Vagina (tissue), 2 donors: ENCODE measurements at regions not wholly inside any gene's neighbourhood (a gene's known extent, or its start where the extent isn't known, plus 50 kb on each side); places are given as distances from the start of the nearest gene placed in this dataset.

Experiments
- DNase-seq, 2 donors: peaks; one replicate each; pipeline ENCODE4 v3.0.0-alpha.2; 2017; ENCODE audit errors: extremely low spot score in 2 of 2
- H3K27ac ChIP-seq: fragments of 200-600 bp; sonication (generic); one replicate; pipeline ENCODE4 v1.5.1; 2019
- H3K27me3 ChIP-seq: fragments of 200-600 bp; sonication (generic); one replicate; pipeline ENCODE4 v1.5.1; 2019
- H3K36me3 ChIP-seq, 2 donors: fragments of 200-600 bp; sonication (generic); one replicate each; pipeline ENCODE4 v1.5.1; 2017 to 2019
- H3K4me1 ChIP-seq: fragments of 200-600 bp; sonication (generic); one replicate; pipeline ENCODE4 v1.5.1; 2019
- H3K4me3 ChIP-seq, 2 donors: fragments of 200-600 bp; sonication (generic); 1 replicate in 1 of 2; 2 replicates in 1 of 2; pipeline ENCODE4 v1.5.1; 2016 to 2019
- H3K9me3 ChIP-seq: fragments of 200-600 bp; sonication (generic); one replicate; pipeline ENCODE4 v1.5.1; 2019
- CTCF ChIP-seq, 3 experiments: fragments of 450-650 bp in 2 of 3; fragments of 200-600 bp in 1 of 3; sonication (generic) in 1 of 3; IDR thresholded peaks; one replicate each; pipeline ENCODE4 v1.5.1; 2017 to 2019; ENCODE audit warnings: antibody characterized with exemption in 3 of 3, mild to moderate bottlenecking in 2 of 3, moderate library complexity in 2 of 3
- POLR2A ChIP-seq, 2 donors: fragments of 450-650 bp; IDR thresholded peaks; one replicate each; pipeline ENCODE4 v1.6.1; 2017; ENCODE audit warnings: antibody characterized with exemption in 2 of 2, mild to moderate bottlenecking in 2 of 2, moderate library complexity in 2 of 2
- POLR2AphosphoS5 ChIP-seq, 2 donors: sonication (generic); formaldehyde crosslinking; IDR thresholded peaks; one replicate each; pipeline ENCODE4 v1.9.0; 2017; ENCODE audit warnings: antibody characterized with exemption in 2 of 2, mild to moderate bottlenecking in 2 of 2, low read depth in 1 of 2; ENCODE audit not compliant: insufficient read depth in 1 of 2
- intact Hi-C: fragments of 100-400 bp; cut with DNase I; formaldehyde crosslinking; loops from one replicate; pipeline ENCODE4 v1.15.1; 2023

GRCh38 chr1:30316056-30316455 lies 407.3 kb downstream of the MATN1 start:
- Histone ChIP-seq H3K27ac (no peak overlapping the region), H3K36me3 (no peaks in the 10 kb centered on the region), H3K9me3 (no peaks in the 10 kb centered on the region), H3K4me3 (no peak overlapping the region), H3K27me3 (no peaks in the 10 kb centered on the region), H3K4me1 (peaks cover 8% of the 10 kb centered on the region)
- DNase-seq = peak in 1 of 2 donors; percentile 40
- intact Hi-C loops = no loop called here
- no peak for TF ChIP-seq POLR2AphosphoS5 (IDR thresholded peaks at IDR 0.05; ENCODE audit: insufficient read depth in 1 of 2, low read depth in 1 of 2)
- TF ChIP-seq POLR2A (IDR thresholded peaks at IDR 0.05) = no peak
- TF ChIP-seq CTCF (IDR thresholded peaks at IDR 0.05) = no peak

- DNase-seq = peak in 1 of 2 donors; percentile 90
- peaks cover 2% of the 10 kb centered on the region for H3K4me1 ChIP-seq
- no peaks in the 10 kb centered on the region for H3K9me3 ChIP-seq
- H3K27ac ChIP-seq = no peak overlapping the region
- H3K36me3 ChIP-seq = no peaks in the 10 kb centered on the region
- no peak overlapping the region for H3K4me3 ChIP-seq
- intact Hi-C loops = no loop called here
- no peak for TF ChIP-seq POLR2AphosphoS5 (IDR thresholded peaks at IDR 0.05; ENCODE audit: insufficient read depth in 1 of 2, low read depth in 1 of 2)
- no peak for TF ChIP-seq POLR2A (IDR thresholded peaks at IDR 0.05)
- no peak for TF ChIP-seq CTCF (IDR thresholded peaks at IDR 0.05)
- H3K27me3 ChIP-seq = no peaks in the 10 kb centered on the region
Observed at GRCh38 chr1:30315185-30315960, 408.0 kb downstream of the MATN1 start.

GRCh38 chr1:30314591-30314990 lies 408.8 kb downstream of the MATN1 start:
- TF ChIP-seq CTCF (IDR thresholded peaks at IDR 0.05) = no peak
- no peak for TF ChIP-seq POLR2AphosphoS5 (IDR thresholded peaks at IDR 0.05; ENCODE audit: insufficient read depth in 1 of 2, low read depth in 1 of 2)
- no peak for TF ChIP-seq POLR2A (IDR thresholded peaks at IDR 0.05)

GRCh38 chr1:30313584-30313983 lies 409.8 kb downstream of the MATN1 start:
- peak in 1 of 2 donors; percentile 58 for DNase-seq

More at GRCh38 chr1:30314591-30314990, 408.8 kb downstream of the MATN1 start:
- Histone ChIP-seq H3K27ac (no peak overlapping the region), H3K4me3 (no peak overlapping the region), H3K27me3 (no peaks in the 10 kb centered on the region), H3K9me3 (no peaks in the 10 kb centered on the region), H3K36me3 (no peaks in the 10 kb centered on the region), H3K4me1 (no peaks in the 10 kb centered on the region)
- intact Hi-C loops = no loop called here
- DNase-seq = peak in 1 of 2 donors; percentile 37

More at GRCh38 chr1:30313584-30313983, 409.8 kb downstream of the MATN1 start:
- no peak overlapping the region for H3K27ac ChIP-seq
- H3K9me3 ChIP-seq = no peaks in the 10 kb centered on the region
- TF ChIP-seq CTCF (IDR thresholded peaks at IDR 0.05) (no peak), POLR2AphosphoS5 (IDR thresholded peaks at IDR 0.05; ENCODE audit: insufficient read depth in 1 of 2, low read depth in 1 of 2) (no peak), POLR2A (IDR thresholded peaks at IDR 0.05) (no peak)
- H3K4me3 ChIP-seq = no peak overlapping the region
- intact Hi-C loops = no loop called here
- no peaks in the 10 kb centered on the region for H3K27me3 ChIP-seq
- no peaks in the 10 kb centered on the region for H3K36me3 ChIP-seq
- no peaks in the 10 kb centered on the region for H3K4me1 ChIP-seq
